ENCODE measurements at regions not wholly inside any gene's neighbourhood (a gene's known extent, or its start where the extent isn't known, plus 50 kb on each side); places are given as distances from the start of the nearest gene placed in this dataset.

GRCh38 chr7:84624927-84625326 is 430.3 kb upstream of the SEMA3A start (continued):
- TF ChIP-seq TCF3 (IDR thresholded peaks at IDR 0.05; ENCODE audit: borderline replicate concordance, insufficient read depth, low read depth, low read length): no peak
- TF ChIP-seq E2F8 (IDR thresholded peaks at IDR 0.05; ENCODE audit: low read depth, partially characterized antibody): no peak

- no peak for TF ChIP-seq ZBED1 (IDR thresholded peaks at IDR 0.05; ENCODE audit: borderline replicate concordance)
- H3K9ac ChIP-seq (ENCODE audit: control insufficient read depth, insufficient read depth, low read length): no peak overlapping the region
- in situ Hi-C loops (cut with MboI): no loop called here
- no peak overlapping the region for H2AFZ ChIP-seq (ENCODE audit: control insufficient read depth, low read depth, low read length)
- H3K36me3 ChIP-seq (ENCODE audit: control insufficient read depth in 2 of 2, insufficient read depth in 2 of 2, low read length in 1 of 2): no peaks in the 10 kb centered on the region
- CTCF ChIA-PET: interaction anchor here (0.7 kb wide), 1 partner anchor 254 kb away, joined by 4 read pairs; no protein-coding TSS in a partner anchor
- 4% methylated on average over 1 of the region's 1 CpG for WGBS (ENCODE audit: insufficient coverage, insufficient replicate concordance, low lambda C conversion rate, missing lambda C conversion rate)
- POLR2A ChIA-PET: no interaction called here
- no peak overlapping the region for H3K4me3 ChIP-seq
- no peak for ATAC-seq
- H4K20me1 ChIP-seq (ENCODE audit: control insufficient read depth, insufficient read depth): no peaks in the 10 kb centered on the region
- no peak for FAIRE-seq
- no peaks in the 10 kb centered on the region for H3K9me3 ChIP-seq (replicated peaks; ENCODE audit: control insufficient read depth, insufficient read depth, low read length)
- no peaks in the 10 kb centered on the region for H3K4me1 ChIP-seq (ENCODE audit: control insufficient read depth, insufficient read depth, low read length)
- DNase-seq (ENCODE audit: low read depth, low spot score): no peak
- no peak overlapping the region for H3K4me2 ChIP-seq (ENCODE audit: control insufficient read depth, insufficient read depth)
- RAD21 ChIA-PET (ENCODE audit: unreplicated experiment): no interaction called here
- H3K27ac ChIP-seq (ENCODE audit: control insufficient read depth, insufficient read depth): no peak overlapping the region
- BruUV-seq (replicated peaks): no TSS peak
- intact Hi-C loops (cut with micrococcal nuclease; ENCODE audit: unreplicated experiment): no loop called here
- H3K79me2 ChIP-seq (ENCODE audit: control insufficient read depth, insufficient read depth, low read length): no peaks in the 10 kb centered on the region
- no peaks in the 10 kb centered on the region for H3K27me3 ChIP-seq (replicated peaks in 1 of 2; ENCODE audit: control insufficient read depth in 2 of 2, insufficient read depth in 2 of 2, low read length in 1 of 2)
- SMC1A ChIA-PET (ENCODE audit: uncharacterized antibody, unreplicated experiment): interaction anchor here (0.7 to 1.4 kb wide), 3 partner anchors 11 to 182 kb away, joined by 3 to 5 read pairs (median 3); no protein-coding TSS in a partner anchor
Measured at GRCh38 chr7:84624527-84624926, 429.9 kb upstream of the SEMA3A start.

All from GM12878 (cell line).